Choroid plexus epithelial cell (primary cell): ENCODE measurements at regions not wholly inside any gene's neighbourhood (a gene's known extent, or its start where the extent isn't known, plus 50 kb on each side); places are given as distances from the start of the nearest gene placed in this dataset.

Source experiments
- DNase-seq: peaks from one replicate; pipeline ENCODE4 v3.0.0-alpha.2; 2010; ENCODE audit warnings: low read depth
- H3K4me3 ChIP-seq: 2 replicates; pipeline ENCODE4 v1.5.1; 2011; ENCODE audit warnings: low read depth, mild to moderate bottlenecking, control low read depth, low read length, moderate library complexity
- CTCF ChIP-seq: conservative IDR thresholded peaks from 2 replicates; pipeline ENCODE4 v1.5.1; 2011; ENCODE audit warnings: low read depth, mild to moderate bottlenecking, control low read depth, inconsistent platforms, low read length, moderate library complexity

DNA sequence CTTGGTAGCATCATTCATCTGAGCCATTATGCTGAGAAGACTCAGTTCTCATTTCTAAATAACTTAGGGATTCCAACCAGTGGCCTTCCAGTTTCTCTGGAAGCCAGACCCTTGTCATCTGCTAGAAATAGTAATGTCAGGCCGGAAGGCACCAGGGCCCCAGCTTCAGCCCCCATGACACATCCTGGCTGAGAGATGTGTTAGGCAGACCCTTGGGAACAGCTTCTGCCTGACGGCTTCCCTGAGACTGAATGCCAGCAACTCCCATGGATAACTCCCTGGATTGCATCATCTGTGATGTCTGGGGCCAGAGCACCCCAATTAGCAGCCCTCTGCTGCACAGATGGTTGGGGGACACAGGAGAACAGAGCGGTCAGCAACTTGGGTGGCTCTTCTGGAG lies 583.5 kb upstream of the TBX3 start:
- no peak overlapping the region for H3K4me3 ChIP-seq
- no peak for TF ChIP-seq CTCF
- DNase-seq: no peak

DNA sequence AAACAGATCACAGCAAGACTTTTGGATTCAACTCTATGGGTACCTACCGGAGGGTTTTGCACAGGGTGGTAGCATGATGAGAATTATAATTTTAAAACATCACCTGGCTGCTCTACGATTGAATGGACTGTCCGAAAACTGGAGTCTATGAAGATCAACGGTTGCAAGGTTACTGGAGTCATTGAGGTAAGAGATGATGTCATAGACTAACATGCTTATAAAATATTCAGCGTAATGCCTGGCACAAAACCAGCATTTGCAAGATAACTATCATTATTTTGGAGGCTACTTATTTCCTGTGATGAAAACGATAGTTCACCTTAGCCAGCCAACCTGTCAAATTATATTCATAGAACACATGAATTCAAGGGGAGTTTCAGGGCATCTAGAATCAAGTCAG lies 580.6 kb upstream of the TBX3 start:
- DNase-seq: no peak
- H3K4me3 ChIP-seq: no peak overlapping the region
- no peak for TF ChIP-seq CTCF

DNA sequence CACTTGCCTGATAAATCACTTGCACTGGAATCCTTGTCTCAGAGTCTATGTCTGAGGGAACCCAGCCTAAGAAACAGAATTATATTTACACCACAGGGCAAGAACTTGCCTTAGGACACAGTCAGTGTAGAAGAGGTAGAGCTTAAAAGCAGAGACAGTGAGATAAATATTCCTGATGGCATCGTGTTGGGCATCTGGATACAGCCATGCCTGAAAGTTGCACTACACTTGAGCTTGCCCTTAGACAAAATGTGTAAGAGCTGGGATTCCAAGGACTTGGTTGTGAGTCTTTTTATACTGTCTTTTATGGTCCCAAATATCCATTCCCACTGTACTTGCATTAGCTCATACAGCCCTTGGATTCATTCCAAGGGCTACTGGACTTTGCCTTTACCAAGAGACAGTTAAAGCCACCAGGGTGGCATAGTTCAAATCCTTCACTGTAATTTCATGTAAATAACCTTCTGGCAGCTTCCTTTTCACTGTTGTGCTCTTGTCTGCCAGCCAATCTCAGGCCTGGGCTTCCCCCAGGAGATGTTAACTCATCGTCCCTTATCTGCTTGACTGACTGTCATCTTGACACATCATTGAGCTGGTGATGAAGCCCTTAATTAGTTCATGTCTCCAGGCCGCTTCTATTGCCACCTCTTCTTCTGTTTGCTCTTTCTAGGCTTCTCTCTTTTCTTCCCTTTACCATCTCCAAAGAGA lies 577.9 kb upstream of the TBX3 start:
- no peak for TF ChIP-seq CTCF
- no peak overlapping the region for H3K4me3 ChIP-seq
- peak; percentile 33 for DNase-seq

GRCh38 chr12:115260762-115261675 lies 577.0 kb upstream of the TBX3 start:
- no peak for DNase-seq
- TF ChIP-seq CTCF: no peak
- no peak overlapping the region for H3K4me3 ChIP-seq

DNA sequence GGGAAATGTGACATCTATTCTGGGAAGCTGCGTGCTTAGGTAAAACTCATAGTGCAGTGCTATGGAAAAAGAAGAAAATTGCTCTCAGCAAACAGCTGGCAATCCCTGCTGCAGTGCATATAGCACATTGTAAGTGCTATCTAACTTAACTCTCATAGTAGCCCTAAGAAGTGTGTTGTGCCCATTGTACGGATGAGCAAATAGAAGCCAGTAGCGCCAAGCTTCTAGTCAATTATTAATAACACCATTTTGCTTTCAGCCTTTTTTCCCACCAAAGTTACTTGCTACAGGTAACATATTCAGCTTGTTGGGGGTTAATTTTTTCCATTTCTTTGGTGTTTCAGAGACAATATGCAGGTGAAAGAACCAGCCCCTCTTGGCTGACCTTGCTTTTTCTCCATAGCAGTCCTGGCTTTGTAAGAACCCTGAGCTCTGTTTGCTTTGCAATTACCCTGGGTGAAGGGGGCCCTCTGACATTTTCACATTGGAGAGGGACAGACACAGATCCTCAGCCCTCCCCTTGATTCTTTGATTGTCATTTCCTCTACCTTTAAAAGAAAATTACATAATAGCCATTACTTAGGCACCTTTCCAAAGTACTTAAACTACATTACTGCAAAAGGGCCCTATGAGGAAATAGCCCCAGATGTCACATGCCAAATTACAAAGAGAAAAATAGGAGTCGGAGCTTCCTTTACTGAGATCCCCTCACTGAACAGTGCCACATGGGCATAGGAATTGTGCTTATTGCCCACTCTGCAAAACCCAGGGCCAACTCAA lies 576.2 kb upstream of the TBX3 start:
- no peak overlapping the region for H3K4me3 ChIP-seq
- TF ChIP-seq CTCF: no peak
- no peak for DNase-seq

DNA sequence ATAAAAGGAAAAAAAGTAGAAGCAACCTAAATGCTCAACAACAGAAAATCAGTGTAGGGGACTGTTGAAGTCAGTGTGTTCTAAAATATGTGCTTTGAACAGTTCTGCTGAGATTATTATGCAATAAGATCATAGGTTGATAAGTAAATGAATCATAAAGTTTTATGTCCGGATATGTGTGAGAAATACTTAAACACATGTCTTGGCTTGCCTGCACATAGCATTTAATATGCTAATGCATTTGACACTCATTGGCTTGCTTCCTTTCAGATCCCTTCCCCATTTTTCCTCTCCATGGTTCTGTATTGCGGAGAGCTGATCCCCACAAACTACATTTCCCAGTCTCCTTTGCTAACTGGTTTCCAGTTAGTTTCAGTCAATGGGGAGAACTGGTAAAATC lies 573.8 kb upstream of the TBX3 start:
- DNase-seq: peak; percentile 75
- no peak for TF ChIP-seq CTCF

More for the DNA sequence above, 573.8 kb upstream of the TBX3 start:
- no peak overlapping the region for H3K4me3 ChIP-seq
